ENCODE measurements at regions not wholly inside any gene's neighbourhood (a gene's known extent, or its start where the extent isn't known, plus 50 kb on each side); places are given as distances from the start of the nearest gene placed in this dataset.

GRCh38 chr5:3715062-3715461 lies 119.4 kb downstream of the IRX1 start:
- Histone ChIP-seq H4K8ac (replicated peaks; ENCODE audit: insufficient read length, low read depth, low read length) (no peak overlapping the region), H3K27me3 (ENCODE audit: insufficient read depth, low read length) (no peaks in the 10 kb centered on the region), H3K23me2 (ENCODE audit: insufficient read length, low read depth, low read length, poor library complexity, severe bottlenecking) (no peaks in the 10 kb centered on the region), H2AK5ac (ENCODE audit: insufficient read length, low read length) (no peak overlapping the region), H3K4me1 (ENCODE audit: insufficient read depth, low read length) (peaks cover 4% of the 10 kb centered on the region; the same call in 1 of the 2 replicates), H3K27ac (ENCODE audit: insufficient read length, low read depth, low read length) (no peak overlapping the region), H3K23ac (ENCODE audit: insufficient read length, low read depth, low read length) (no peak overlapping the region), H3K9me3 (ENCODE audit: control insufficient read depth, low read depth, low read length) (no peaks in the 10 kb centered on the region), H4K20me1 (ENCODE audit: control insufficient read depth, insufficient read depth, insufficient read length) (no peaks in the 10 kb centered on the region), H2BK20ac (ENCODE audit: low read depth, low read length, poor library complexity, severe bottlenecking) (no peak overlapping the region), H4K91ac (ENCODE audit: insufficient read length, low read depth, low read length) (no peak overlapping the region), H3K79me2 (ENCODE audit: insufficient read depth, low read length) (no peaks in the 10 kb centered on the region), H2BK15ac (ENCODE audit: low read depth, low read length) (no peak overlapping the region), H4K5ac (ENCODE audit: insufficient read length, low read depth, low read length) (no peak overlapping the region), H3K56ac (ENCODE audit: insufficient read length, low read depth, low read length) (no peak overlapping the region), H3K79me1 (ENCODE audit: insufficient read depth, low read depth, low read length, poor library complexity, severe bottlenecking) (no peaks in the 10 kb centered on the region), H2BK5ac (ENCODE audit: insufficient read length, low read length) (no peak overlapping the region), H3K18ac (ENCODE audit: insufficient read length, low read depth, low read length) (no peak overlapping the region), H3K9ac (ENCODE audit: extremely low read depth, insufficient read length, low read length) (no peak overlapping the region), H3K4ac (ENCODE audit: low read depth, low read length) (no peak overlapping the region), H3K14ac (ENCODE audit: insufficient read depth, low read length) (no peak overlapping the region), H3T11ph (ENCODE audit: low read length) (no peak overlapping the region), H2BK12ac (ENCODE audit: insufficient read length, low read depth, low read length) (no peak overlapping the region), H2AFZ (ENCODE audit: low read length) (no peak overlapping the region), H2BK120ac (ENCODE audit: low read depth, low read length, poor library complexity, severe bottlenecking) (no peak overlapping the region), H3K4me2 (ENCODE audit: insufficient read depth, insufficient read length, low read length) (no peak overlapping the region)
- Mint-ChIP-seq H3K27ac (no peak overlapping the region), H3K4me1 (peaks cover 6 to 12% of the 10 kb centered on the region in 2 experiments), H3K9me3 (no peaks in the 10 kb centered on the region), H3K36me3 (ENCODE audit: insufficient read depth in 1 of 3, low read depth in 3 of 3) (no peaks in the 10 kb centered on the region; a peak in 1 of 7 replicates), H3K27me3 (ENCODE audit: low read depth) (peaks cover 4% of the 10 kb centered on the region), H3K4me3 (no peak overlapping the region)
- no peak for TF ChIP-seq CTCF (conservative IDR thresholded peaks at IDR 0.05)
- no CpG with 5 or more reads among the region's 9 CpGs for WGBS (ENCODE audit: extremely low coverage, insufficient read length, low lambda C conversion rate)
- DNase-seq, result peak; percentile 46

Measured in H9 (cell line).